ENCODE measurements at regions not wholly inside any gene's neighbourhood (a gene's known extent, or its start where the extent isn't known, plus 50 kb on each side); places are given as distances from the start of the nearest gene placed in this dataset.

- Histone ChIP-seq H2BK120ac (ENCODE audit: insufficient read depth, low read length, poor library complexity) (no peak overlapping the region), H2BK5ac (ENCODE audit: low read depth, low read length, poor library complexity) (no peak overlapping the region), H3K23ac (ENCODE audit: low read length) (no peak overlapping the region), H3K27me3 (ENCODE audit: insufficient read depth, low read length) (no peaks in the 10 kb centered on the region), H3K79me2 (ENCODE audit: control insufficient read depth, insufficient read depth, low read length, poor library complexity) (no peaks in the 10 kb centered on the region), H2BK12ac (ENCODE audit: low read length) (no peak overlapping the region), H3K18ac (ENCODE audit: low read length) (no peak overlapping the region), H3K4me2 (ENCODE audit: low read length) (no peak overlapping the region), H3K9me3 (ENCODE audit: insufficient read depth, low read depth, low read length) (peaks cover 3% of the 10 kb centered on the region), H2AFZ (ENCODE audit: insufficient read depth, low read length, poor library complexity) (no peak overlapping the region), H3K79me1 (ENCODE audit: low read length) (no peaks in the 10 kb centered on the region), H3K4ac (ENCODE audit: low read depth, low read length) (no peak overlapping the region), H4K91ac (ENCODE audit: low read depth, low read length) (no peak overlapping the region), H3K4me1 (ENCODE audit: control insufficient read depth in 1 of 2, insufficient read depth in 2 of 2, low read length in 2 of 2) (no peaks in the 10 kb centered on the region), H4K8ac (ENCODE audit: low read depth, low read length) (no peak overlapping the region), H3K9ac (ENCODE audit: low read length) (no peak overlapping the region), H2AK5ac (ENCODE audit: low read length) (no peak overlapping the region), H3K4me3 (ENCODE audit: low read depth, low read length) (no peak overlapping the region), H4K12ac (ENCODE audit: low read depth, low read length) (no peak overlapping the region), H3K27ac (ENCODE audit: low read depth, low read length) (no peak overlapping the region), H3K36me3 (ENCODE audit: control insufficient read depth in 1 of 2, insufficient read depth in 2 of 2, low read length in 2 of 2) (no peaks in the 10 kb centered on the region), H3K14ac (ENCODE audit: low read length) (no peak overlapping the region)
- peak in 1 of 2 donors; percentile 1 for DNase-seq
- no CpG with 5 or more reads among the region's 8 CpGs for WGBS (ENCODE audit: extremely low coverage, insufficient coverage, insufficient read length)
Measured at GRCh38 chr14:84087986-84088531, 1441.9 kb upstream of the FLRT2 start.

GRCh38 chr14:84090837-84091236 lies 1439.1 kb upstream of the FLRT2 start:
- Histone ChIP-seq H3K9me3 (ENCODE audit: insufficient read depth, low read depth, low read length) (peaks cover 3% of the 10 kb centered on the region), H3K9ac (ENCODE audit: low read length) (no peak overlapping the region), H3K79me2 (ENCODE audit: control insufficient read depth, insufficient read depth, low read length, poor library complexity) (no peaks in the 10 kb centered on the region)

GRCh38 chr14:84095681-84096080 lies 1434.3 kb upstream of the FLRT2 start:
- H2BK120ac ChIP-seq (ENCODE audit: insufficient read depth, low read length, poor library complexity), result no peak overlapping the region
- no CpG with 5 or more reads among the region's 1 CpG for WGBS (ENCODE audit: extremely low coverage, insufficient coverage, insufficient read length)
- H3K27me3 ChIP-seq (ENCODE audit: insufficient read depth, low read length), result no peaks in the 10 kb centered on the region
- no peak overlapping the region for H3K23ac ChIP-seq (ENCODE audit: low read length)
- peaks cover 2% of the 10 kb centered on the region for H3K9me3 ChIP-seq (ENCODE audit: insufficient read depth, low read depth, low read length)
- no peak overlapping the region for H2AK5ac ChIP-seq (ENCODE audit: low read length)
- H3K14ac ChIP-seq (ENCODE audit: low read length), result no peak overlapping the region
- no peaks in the 10 kb centered on the region for H3K4me1 ChIP-seq (ENCODE audit: control insufficient read depth in 1 of 2, insufficient read depth in 2 of 2, low read length in 2 of 2)
- H3K79me2 ChIP-seq (ENCODE audit: control insufficient read depth, insufficient read depth, low read length, poor library complexity), result no peaks in the 10 kb centered on the region
- no peak overlapping the region for H3K9ac ChIP-seq (ENCODE audit: low read length)
- no peaks in the 10 kb centered on the region for H3K79me1 ChIP-seq (ENCODE audit: low read length)
- H4K91ac ChIP-seq (ENCODE audit: low read depth, low read length), result no peak overlapping the region
- no peak overlapping the region for H3K4me3 ChIP-seq (ENCODE audit: low read depth, low read length)
- H2BK5ac ChIP-seq (ENCODE audit: low read depth, low read length, poor library complexity), result no peak overlapping the region
- no peak overlapping the region for H4K12ac ChIP-seq (ENCODE audit: low read depth, low read length)
- no peaks in the 10 kb centered on the region for H3K36me3 ChIP-seq (ENCODE audit: control insufficient read depth in 1 of 2, insufficient read depth in 2 of 2, low read length in 2 of 2)
- no peak overlapping the region for H2AFZ ChIP-seq (ENCODE audit: insufficient read depth, low read length, poor library complexity)
- H2BK12ac ChIP-seq (ENCODE audit: low read length), result no peak overlapping the region
- no peak overlapping the region for H3K27ac ChIP-seq (ENCODE audit: low read depth, low read length)
- H3K18ac ChIP-seq (ENCODE audit: low read length), result no peak overlapping the region
- no peak overlapping the region for H4K8ac ChIP-seq (ENCODE audit: low read depth, low read length)
- no peak overlapping the region for H3K4me2 ChIP-seq (ENCODE audit: low read length)
- H3K4ac ChIP-seq (ENCODE audit: low read depth, low read length), result no peak overlapping the region
- DNase-seq, result no peak

More at GRCh38 chr14:84090837-84091236, 1439.1 kb upstream of the FLRT2 start:
- Histone ChIP-seq H3K4me1 (ENCODE audit: control insufficient read depth in 1 of 2, insufficient read depth in 2 of 2, low read length in 2 of 2) (no peaks in the 10 kb centered on the region), H2BK120ac (ENCODE audit: insufficient read depth, low read length, poor library complexity) (no peak overlapping the region), H3K79me1 (ENCODE audit: low read length) (no peaks in the 10 kb centered on the region), H3K36me3 (ENCODE audit: control insufficient read depth in 1 of 2, insufficient read depth in 2 of 2, low read length in 2 of 2) (no peaks in the 10 kb centered on the region), H3K23ac (ENCODE audit: low read length) (no peak overlapping the region), H3K27ac (ENCODE audit: low read depth, low read length) (no peak overlapping the region), H4K8ac (ENCODE audit: low read depth, low read length) (no peak overlapping the region), H3K4ac (ENCODE audit: low read depth, low read length) (no peak overlapping the region), H2BK12ac (ENCODE audit: low read length) (no peak overlapping the region), H2BK5ac (ENCODE audit: low read depth, low read length, poor library complexity) (no peak overlapping the region), H2AFZ (ENCODE audit: insufficient read depth, low read length, poor library complexity) (no peak overlapping the region), H3K4me3 (ENCODE audit: low read depth, low read length) (no peak overlapping the region), H3K18ac (ENCODE audit: low read length) (no peak overlapping the region), H3K4me2 (ENCODE audit: low read length) (no peak overlapping the region), H4K91ac (ENCODE audit: low read depth, low read length) (no peak overlapping the region), H3K27me3 (ENCODE audit: insufficient read depth, low read length) (no peaks in the 10 kb centered on the region), H2AK5ac (ENCODE audit: low read length) (no peak overlapping the region), H3K14ac (ENCODE audit: low read length) (no peak overlapping the region), H4K12ac (ENCODE audit: low read depth, low read length) (no peak overlapping the region)
- no peak for DNase-seq
- WGBS (ENCODE audit: extremely low coverage, insufficient coverage, insufficient read length), result no CpG with 5 or more reads among the region's 6 CpGs

GRCh38 chr14:84098261-84098660 lies 1431.7 kb upstream of the FLRT2 start:
- H2BK120ac ChIP-seq (ENCODE audit: insufficient read depth, low read length, poor library complexity), result no peak overlapping the region
- no peak overlapping the region for H3K4ac ChIP-seq (ENCODE audit: low read depth, low read length)
- no peaks in the 10 kb centered on the region for H3K27me3 ChIP-seq (ENCODE audit: insufficient read depth, low read length)
- H4K12ac ChIP-seq (ENCODE audit: low read depth, low read length), result no peak overlapping the region
- H3K18ac ChIP-seq (ENCODE audit: low read length), result no peak overlapping the region
- H2AK5ac ChIP-seq (ENCODE audit: low read length), result no peak overlapping the region
- peaks cover 2% of the 10 kb centered on the region for H3K9me3 ChIP-seq (ENCODE audit: insufficient read depth, low read depth, low read length)
- no peak overlapping the region for H3K14ac ChIP-seq (ENCODE audit: low read length)
- no peak overlapping the region for H2BK5ac ChIP-seq (ENCODE audit: low read depth, low read length, poor library complexity)
- H2AFZ ChIP-seq (ENCODE audit: insufficient read depth, low read length, poor library complexity), result no peak overlapping the region
- H4K8ac ChIP-seq (ENCODE audit: low read depth, low read length), result no peak overlapping the region
- no peaks in the 10 kb centered on the region for H3K79me1 ChIP-seq (ENCODE audit: low read length)
- no peak overlapping the region for H3K4me2 ChIP-seq (ENCODE audit: low read length)
- H4K91ac ChIP-seq (ENCODE audit: low read depth, low read length), result no peak overlapping the region
- no peaks in the 10 kb centered on the region for H3K36me3 ChIP-seq (ENCODE audit: control insufficient read depth in 1 of 2, insufficient read depth in 2 of 2, low read length in 2 of 2)
- H3K79me2 ChIP-seq (ENCODE audit: control insufficient read depth, insufficient read depth, low read length, poor library complexity), result no peaks in the 10 kb centered on the region
- no peak overlapping the region for H3K27ac ChIP-seq (ENCODE audit: low read depth, low read length)
- H3K9ac ChIP-seq (ENCODE audit: low read length), result no peak overlapping the region
- H3K4me1 ChIP-seq (ENCODE audit: control insufficient read depth in 1 of 2, insufficient read depth in 2 of 2, low read length in 2 of 2), result no peaks in the 10 kb centered on the region
- no peak overlapping the region for H3K23ac ChIP-seq (ENCODE audit: low read length)
- H2BK12ac ChIP-seq (ENCODE audit: low read length), result no peak overlapping the region
- no peak for DNase-seq
- H3K4me3 ChIP-seq (ENCODE audit: low read depth, low read length), result no peak overlapping the region
- no CpG with 5 or more reads among the region's 4 CpGs for WGBS (ENCODE audit: extremely low coverage, insufficient coverage, insufficient read length)
